SKM-1 (cell line): ENCODE measurements at regions not wholly inside any gene's neighbourhood (a gene's known extent, or its start where the extent isn't known, plus 50 kb on each side); places are given as distances from the start of the nearest gene placed in this dataset.

Experiments used
- DNase-seq: peaks from one replicate; lab custom pipeline; 2025; ENCODE audit not compliant: unreplicated experiment; lab: John Stamatoyannopoulos, UW

GRCh38 chr3:107265526-107265925 is 111.7 kb upstream of the CCDC54 start:
- DNase-seq, result no peak

GRCh38 chr3:107268469-107268868 is 108.8 kb upstream of the CCDC54 start:
- DNase-seq, result no peak

GRCh38 chr3:107269136-107269535 is 108.1 kb upstream of the CCDC54 start:
- DNase-seq, result no peak

GRCh38 chr3:107271787-107272387 is 105.4 kb upstream of the CCDC54 start:
- DNase-seq, result peak; percentile 48

GRCh38 chr3:107272471-107272870 is 104.8 kb upstream of the CCDC54 start:
- DNase-seq, result no peak

- no peak for DNase-seq
Measured at GRCh38 chr3:107272885-107273284, 104.4 kb upstream of the CCDC54 start.

GRCh38 chr3:107273771-107274170 is 103.5 kb upstream of the CCDC54 start:
- DNase-seq, result no peak

- no peak for DNase-seq
Measured at GRCh38 chr3:107275511-107275910, 101.7 kb upstream of the CCDC54 start.

- DNase-seq, result no peak
Measured at GRCh38 chr3:107283948-107284347, 93.3 kb upstream of the CCDC54 start.

- no peak for DNase-seq
Measured at GRCh38 chr3:107284612-107285011, 92.6 kb upstream of the CCDC54 start.

GRCh38 chr3:107285197-107285596 is 92.0 kb upstream of the CCDC54 start:
- no peak for DNase-seq

- no peak for DNase-seq
Measured at GRCh38 chr3:107289354-107289753, 87.9 kb upstream of the CCDC54 start.

GRCh38 chr3:107294117-107294516 is 83.1 kb upstream of the CCDC54 start:
- DNase-seq, result no peak

- no peak for DNase-seq
Measured at GRCh38 chr3:107297597-107297996, 79.6 kb upstream of the CCDC54 start.

GRCh38 chr3:107307205-107307604 is 70.0 kb upstream of the CCDC54 start:
- DNase-seq, result no peak

GRCh38 chr3:107308716-107309115 is 68.5 kb upstream of the CCDC54 start:
- DNase-seq, result no peak

- DNase-seq, result no peak
Measured at GRCh38 chr3:107309312-107309711, 67.9 kb upstream of the CCDC54 start.

GRCh38 chr3:107313711-107314110 is 63.5 kb upstream of the CCDC54 start:
- DNase-seq, result no peak

- no peak for DNase-seq
Measured at GRCh38 chr3:107315141-107315540, 62.1 kb upstream of the CCDC54 start.

- DNase-seq, result no peak
Measured at GRCh38 chr3:107323723-107324122, 53.5 kb upstream of the CCDC54 start.

- no peak for DNase-seq
Measured at GRCh38 chr3:107325446-107325845, 51.8 kb upstream of the CCDC54 start.
